ENCODE measurements at regions not wholly inside any gene's neighbourhood (a gene's known extent, or its start where the extent isn't known, plus 50 kb on each side); places are given as distances from the start of the nearest gene placed in this dataset.

- TF ChIP-seq, protein P1, sequence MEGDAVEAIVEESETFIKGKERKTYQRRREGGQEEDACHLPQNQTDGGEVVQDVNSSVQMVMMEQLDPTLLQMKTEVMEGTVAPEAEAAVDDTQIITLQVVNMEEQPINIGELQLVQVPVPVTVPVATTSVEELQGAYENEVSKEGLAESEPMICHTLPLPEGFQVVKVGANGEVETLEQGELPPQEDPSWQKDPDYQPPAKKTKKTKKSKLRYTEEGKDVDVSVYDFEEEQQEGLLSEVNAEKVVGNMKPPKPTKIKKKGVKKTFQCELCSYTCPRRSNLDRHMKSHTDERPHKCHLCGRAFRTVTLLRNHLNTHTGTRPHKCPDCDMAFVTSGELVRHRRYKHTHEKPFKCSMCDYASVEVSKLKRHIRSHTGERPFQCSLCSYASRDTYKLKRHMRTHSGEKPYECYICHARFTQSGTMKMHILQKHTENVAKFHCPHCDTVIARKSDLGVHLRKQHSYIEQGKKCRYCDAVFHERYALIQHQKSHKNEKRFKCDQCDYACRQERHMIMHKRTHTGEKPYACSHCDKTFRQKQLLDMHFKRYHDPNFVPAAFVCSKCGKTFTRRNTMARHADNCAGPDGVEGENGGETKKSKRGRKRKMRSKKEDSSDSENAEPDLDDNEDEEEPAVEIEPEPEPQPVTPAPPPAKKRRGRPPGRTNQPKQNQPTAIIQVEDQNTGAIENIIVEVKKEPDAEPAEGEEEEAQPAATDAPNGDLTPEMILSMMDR (IDR thresholded peaks at IDR 0.05) = no peak
- TF ChIP-seq FOXJ3 (CRISPR knock-in tag; IDR thresholded peaks at IDR 0.05) (no peak; the same call in 1 of the 2 replicates), PBX3 (IDR thresholded peaks at IDR 0.05) (no peak), RCOR1 (IDR thresholded peaks at IDR 0.05; ENCODE audit: low read length) (peak; percentile 74; the same call in 1 of the 2 replicates)
These were observed 145.0 kb upstream of the MEIS2 start (continued) for GRCh38 chr15:37245358-37245757.

- no peak for DNase-seq
- CTCF ChIA-PET = interaction anchor here (1.1 kb wide), 1 partner anchor 14 kb away, joined by 3 read pairs; no protein-coding TSS in a partner anchor
- Histone ChIP-seq H3F3A (replicated peaks; ENCODE audit: insufficient read depth) (no peaks in the 10 kb centered on the region), H2AFZ (ENCODE audit: low read depth) (no peak overlapping the region; the same call in 1 of the 2 replicates), H3K9me2 (no peaks in the 10 kb centered on the region), H3K4me2 (no peak overlapping the region), H3K27me3 (ENCODE audit: insufficient read depth) (no peaks in the 10 kb centered on the region), H3K9ac (no peak overlapping the region), H4K20me1 (ENCODE audit: insufficient read depth) (no peaks in the 10 kb centered on the region), H3K27ac (ENCODE audit: low read depth in 2 of 2, low read length in 1 of 2) (peak overlapping the region in 1 of 2 experiments; percentile 60; a peak in 2 of 4 replicates), H3K79me2 (ENCODE audit: insufficient read depth) (no peaks in the 10 kb centered on the region), H3K4me3 (ENCODE audit: low read depth in 2 of 2, low read length in 1 of 2) (no peak overlapping the region), H3K36me3 (replicated peaks in 1 of 2; ENCODE audit: control insufficient read depth in 1 of 2, insufficient read depth in 2 of 2, low read length in 1 of 2) (no peaks in the 10 kb centered on the region), H3K9me3 (no peaks in the 10 kb centered on the region), H3K4me1 (ENCODE audit: control insufficient read depth in 1 of 2, insufficient read depth in 2 of 2, low read depth in 1 of 2, low read length in 1 of 2) (peaks cover 0 to 3% of the 10 kb centered on the region in 2 experiments; a peak in 2 of 4 replicates)
- 71% methylated on average over 1 of the region's 1 CpG for WGBS (ENCODE audit: low lambda C conversion rate)
- POLR2A ChIA-PET = interaction anchor here (1.1 kb wide), 1 partner anchor 37 kb away, joined by 3 read pairs; no protein-coding TSS in a partner anchor
- TF ChIP-seq TCF12 (IDR thresholded peaks at IDR 0.05) = no peak
- no peak for TF ChIP-seq FOXM1 (IDR thresholded peaks at IDR 0.05; ENCODE audit: low read depth)
- TF ChIP-seq JUND (IDR thresholded peaks at IDR 0.05) = no peak
- TF ChIP-seq NRF1 (IDR thresholded peaks at IDR 0.05; ENCODE audit: low read depth, low read length) = no peak
- TF ChIP-seq, protein P2, sequence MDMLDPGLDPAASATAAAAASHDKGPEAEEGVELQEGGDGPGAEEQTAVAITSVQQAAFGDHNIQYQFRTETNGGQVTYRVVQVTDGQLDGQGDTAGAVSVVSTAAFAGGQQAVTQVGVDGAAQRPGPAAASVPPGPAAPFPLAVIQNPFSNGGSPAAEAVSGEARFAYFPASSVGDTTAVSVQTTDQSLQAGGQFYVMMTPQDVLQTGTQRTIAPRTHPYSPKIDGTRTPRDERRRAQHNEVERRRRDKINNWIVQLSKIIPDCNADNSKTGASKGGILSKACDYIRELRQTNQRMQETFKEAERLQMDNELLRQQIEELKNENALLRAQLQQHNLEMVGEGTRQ (IDR thresholded peaks at IDR 0.05; ENCODE audit: borderline replicate concordance, low read depth, low read length) = no peak
- no peak for TF ChIP-seq ZBTB33 (IDR thresholded peaks at IDR 0.05; ENCODE audit: borderline replicate concordance, low read depth)
- no peak for TF ChIP-seq MXI1 (IDR thresholded peaks at IDR 0.05; ENCODE audit: low read depth, low read length)
- TF ChIP-seq RXRA (IDR thresholded peaks at IDR 0.05; ENCODE audit: borderline replicate concordance, low read depth) = no peak
- TF ChIP-seq TEAD4 (IDR thresholded peaks at IDR 0.05; ENCODE audit: borderline replicate concordance, insufficient read depth) = no peak
- no peak for TF ChIP-seq YY1 (IDR thresholded peaks at IDR 0.05; ENCODE audit: low read depth)
- TF ChIP-seq SMC3 (IDR thresholded peaks at IDR 0.05; ENCODE audit: low read depth, low read length) = no peak
- no peak for TF ChIP-seq SIN3A (IDR thresholded peaks at IDR 0.05; ENCODE audit: borderline replicate concordance, low read depth, low read length)
- TF ChIP-seq RCOR1 (IDR thresholded peaks at IDR 0.05; ENCODE audit: low read length) = no peak
- TF ChIP-seq TAF1 (IDR thresholded peaks at IDR 0.05; ENCODE audit: borderline replicate concordance, low read depth, low read length) = no peak
- TF ChIP-seq ELF1 (IDR thresholded peaks at IDR 0.05) = no peak
- no peak for TF ChIP-seq USF1 (IDR thresholded peaks at IDR 0.05; ENCODE audit: borderline replicate concordance, low read depth)
These were observed 145.7 kb upstream of the MEIS2 start for GRCh38 chr15:37246065-37246464.

All from SK-N-SH (cell line).